MM.1S (cell line): ENCODE measurements at regions not wholly inside any gene's neighbourhood (a gene's known extent, or its start where the extent isn't known, plus 50 kb on each side); places are given as distances from the start of the nearest gene placed in this dataset.

Source experiments
- DNase-seq: peaks from one replicate; pipeline ENCODE4 v3.0.0-alpha.2; 2015
- H2AFZ ChIP-seq: fragments of 300-600 bp; sonication (generic); 2 replicates; pipeline ENCODE4 v1.6.0; 2016; ENCODE audit warnings: antibody characterized with exemption, low read length
- H3F3A ChIP-seq: fragments of 300-600 bp; sonication (generic); 2 replicates; pipeline ENCODE4 v1.6.1; 2016; ENCODE audit warnings: mild to moderate bottlenecking, antibody characterized with exemption, low read length, moderate library complexity, mixed read lengths; ENCODE audit not compliant: insufficient read depth
- H3K27ac ChIP-seq: fragments of 300-600 bp; sonication (generic); 2 replicates; pipeline ENCODE4 v1.5.1; 2016; ENCODE audit warnings: mild to moderate bottlenecking, low read length
- H3K27me3 ChIP-seq: fragments of 300-600 bp; sonication (generic); replicated peaks from 2 replicates; pipeline ENCODE4 v1.6.0; 2016; ENCODE audit warnings: low read length; ENCODE audit not compliant: insufficient read depth
- H3K36me3 ChIP-seq: fragments of 300-600 bp; sonication (generic); replicated peaks from 2 replicates; pipeline ENCODE4 v1.6.1; 2016; ENCODE audit warnings: mild to moderate bottlenecking, low read length, mixed read lengths; ENCODE audit not compliant: insufficient read depth
- H3K4me1 ChIP-seq: fragments of 300-600 bp; sonication (generic); 2 replicates; pipeline ENCODE4 v1.6.1; 2016; ENCODE audit warnings: low read length, mixed read lengths
- H3K4me2 ChIP-seq: fragments of 300-600 bp; sonication (generic); 2 replicates; pipeline ENCODE4 v1.6.0; 2016; ENCODE audit warnings: low read depth, low read length
- H3K4me3 ChIP-seq: fragments of 300-600 bp; sonication (generic); 2 replicates; pipeline ENCODE4 v1.5.1; 2016; ENCODE audit warnings: low read length, mixed read lengths
- H3K79me2 ChIP-seq: fragments of 300-600 bp; sonication (generic); 2 replicates; pipeline ENCODE4 v1.6.1; 2016; ENCODE audit warnings: mixed run types, low read length, mixed read lengths
- H3K9ac ChIP-seq: fragments of 300-600 bp; sonication (generic); 2 replicates; pipeline ENCODE4 v1.6.1; 2016; ENCODE audit warnings: low read length, mixed read lengths
- H3K9me2 ChIP-seq: fragments of 300-600 bp; sonication (generic); replicated peaks from 2 replicates; pipeline ENCODE4 v1.6.1; 2016; ENCODE audit warnings: mild to moderate bottlenecking, low read length, mixed read lengths; ENCODE audit not compliant: insufficient read depth
- H3K9me3 ChIP-seq: fragments of 300-600 bp; sonication (generic); replicated peaks from 2 replicates; pipeline ENCODE4 v1.6.1; 2016; ENCODE audit warnings: mild to moderate bottlenecking, low read length, mixed read lengths; ENCODE audit not compliant: insufficient read depth
- H4K20me1 ChIP-seq: fragments of 300-600 bp; sonication (generic); 2 replicates; pipeline ENCODE4 v1.6.1; 2016; ENCODE audit warnings: mild to moderate bottlenecking, low read length, moderate library complexity, mixed read lengths; ENCODE audit not compliant: insufficient read depth
- EZH2 ChIP-seq: fragments of 300-600 bp; sonication (generic); optimal IDR thresholded peaks from 2 replicates; pipeline ENCODE3; 2017; ENCODE audit warnings: low read depth, mild to moderate bottlenecking, antibody characterized with exemption, low read length, mixed read lengths
- EZH2phosphoT487 ChIP-seq: fragments of 300-600 bp; sonication (generic); IDR thresholded peaks from 2 replicates; pipeline ENCODE4 v1.6.1; 2018; ENCODE audit warnings: antibody characterized with exemption, low read length
- TF ChIP-seq, protein P1 (sequence below): fragments of 300-600 bp; sonication (generic); IDR thresholded peaks from 2 replicates; pipeline ENCODE4 v1.5.1; 2016; ENCODE audit warnings: antibody characterized with exemption, low read length, mixed read lengths

DNA sequence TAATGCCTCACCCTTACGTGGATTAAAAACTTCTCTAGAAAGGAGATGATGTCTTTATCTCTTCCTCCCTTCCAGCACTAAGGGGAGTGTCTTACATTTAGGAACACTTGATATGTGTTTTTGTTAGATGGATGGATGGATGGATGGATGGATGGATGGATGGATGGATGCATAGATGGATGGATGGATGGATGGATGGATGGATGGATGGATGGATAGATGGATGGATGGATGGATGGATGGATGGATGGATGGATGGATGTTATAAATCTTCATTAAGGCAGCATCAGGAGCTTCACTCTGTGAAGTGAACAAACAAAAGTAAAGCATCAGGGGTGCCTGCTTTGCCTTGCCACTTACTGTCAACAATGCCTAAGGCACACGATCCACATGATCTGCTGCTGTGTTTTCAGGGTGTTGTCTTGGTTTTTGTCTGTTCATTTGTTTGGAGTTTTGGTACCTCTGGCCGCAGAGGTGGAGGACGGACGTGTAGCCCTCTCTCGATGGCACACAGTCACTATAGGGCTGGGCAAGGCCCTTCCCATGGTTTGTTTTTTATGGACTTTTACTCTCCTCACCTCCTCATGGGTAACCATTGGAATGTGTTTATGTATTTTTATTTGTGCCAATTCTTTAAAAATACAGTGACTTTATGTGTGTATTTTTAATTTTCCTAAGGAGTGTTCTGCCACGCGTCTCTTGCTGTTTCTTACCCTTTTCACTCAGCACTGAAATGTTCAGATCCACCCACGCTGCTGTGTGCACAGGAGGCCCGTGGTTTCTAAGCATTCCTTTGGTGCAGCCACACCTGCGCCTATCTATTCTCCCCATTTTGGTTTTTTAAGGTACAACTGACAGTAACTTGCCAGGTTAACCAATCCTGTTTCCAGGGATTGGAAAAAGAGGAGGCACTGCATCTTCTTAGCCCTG is 91.8 kb upstream of the ENPP6 start:
- no peaks in the 10 kb centered on the region for H3K79me2 ChIP-seq
- no peaks in the 10 kb centered on the region for H3K36me3 ChIP-seq
- H3F3A ChIP-seq: no peaks in the 10 kb centered on the region
- H3K9ac ChIP-seq: no peak overlapping the region
- 0 out of 2 replicates have a peak, but pooled peaks cover 8% of the 10 kb centered on the region for H3K4me1 ChIP-seq
- H3K4me2 ChIP-seq: no peak overlapping the region
- H2AFZ ChIP-seq: no peak overlapping the region
- no peaks in the 10 kb centered on the region for H4K20me1 ChIP-seq
- no peaks in the 10 kb centered on the region for H3K9me2 ChIP-seq
- DNase-seq: no peak
- no peak overlapping the region for H3K27ac ChIP-seq
- no peak overlapping the region for H3K4me3 ChIP-seq
- no peaks in the 10 kb centered on the region for H3K9me3 ChIP-seq
- no peaks in the 10 kb centered on the region for H3K27me3 ChIP-seq
- no peak for TF ChIP-seq EZH2phosphoT487
- TF ChIP-seq, protein P1, sequence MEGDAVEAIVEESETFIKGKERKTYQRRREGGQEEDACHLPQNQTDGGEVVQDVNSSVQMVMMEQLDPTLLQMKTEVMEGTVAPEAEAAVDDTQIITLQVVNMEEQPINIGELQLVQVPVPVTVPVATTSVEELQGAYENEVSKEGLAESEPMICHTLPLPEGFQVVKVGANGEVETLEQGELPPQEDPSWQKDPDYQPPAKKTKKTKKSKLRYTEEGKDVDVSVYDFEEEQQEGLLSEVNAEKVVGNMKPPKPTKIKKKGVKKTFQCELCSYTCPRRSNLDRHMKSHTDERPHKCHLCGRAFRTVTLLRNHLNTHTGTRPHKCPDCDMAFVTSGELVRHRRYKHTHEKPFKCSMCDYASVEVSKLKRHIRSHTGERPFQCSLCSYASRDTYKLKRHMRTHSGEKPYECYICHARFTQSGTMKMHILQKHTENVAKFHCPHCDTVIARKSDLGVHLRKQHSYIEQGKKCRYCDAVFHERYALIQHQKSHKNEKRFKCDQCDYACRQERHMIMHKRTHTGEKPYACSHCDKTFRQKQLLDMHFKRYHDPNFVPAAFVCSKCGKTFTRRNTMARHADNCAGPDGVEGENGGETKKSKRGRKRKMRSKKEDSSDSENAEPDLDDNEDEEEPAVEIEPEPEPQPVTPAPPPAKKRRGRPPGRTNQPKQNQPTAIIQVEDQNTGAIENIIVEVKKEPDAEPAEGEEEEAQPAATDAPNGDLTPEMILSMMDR: no peak
- no peak for TF ChIP-seq EZH2

DNA sequence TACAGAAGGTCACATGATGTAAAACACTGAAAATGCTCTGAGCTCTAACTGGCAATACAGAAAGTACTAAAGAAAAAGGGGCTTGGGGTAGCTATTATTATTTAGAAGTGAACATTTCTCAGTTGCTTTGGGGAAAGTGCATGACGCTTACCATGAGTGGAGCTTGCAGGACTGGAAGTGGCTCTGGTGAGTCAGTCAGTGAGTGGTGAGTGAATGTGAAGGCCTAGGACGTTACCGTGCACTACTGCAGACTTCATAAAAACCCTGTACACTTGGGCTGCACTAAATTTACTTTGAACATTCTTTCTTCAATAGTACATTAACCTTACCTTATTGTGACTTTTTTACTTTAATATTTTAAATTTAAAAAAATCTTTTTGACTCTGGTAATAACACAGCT is 89.3 kb upstream of the ENPP6 start:
- Histone ChIP-seq H3K27me3 (no peaks in the 10 kb centered on the region), H3K4me3 (no peak overlapping the region), H3K4me1 (0 out of 2 replicates have a peak, but pooled peaks cover 8% of the 10 kb centered on the region), H2AFZ (no peak overlapping the region), H3F3A (no peaks in the 10 kb centered on the region), H3K4me2 (no peak overlapping the region), H3K9me2 (no peaks in the 10 kb centered on the region), H3K79me2 (no peaks in the 10 kb centered on the region), H3K36me3 (no peaks in the 10 kb centered on the region), H3K9me3 (no peaks in the 10 kb centered on the region), H4K20me1 (no peaks in the 10 kb centered on the region), H3K9ac (no peak overlapping the region), H3K27ac (no peak overlapping the region)
- no peak for DNase-seq
- TF ChIP-seq, protein P1: no peak
- TF ChIP-seq EZH2 (no peak), EZH2phosphoT487 (no peak)

DNA sequence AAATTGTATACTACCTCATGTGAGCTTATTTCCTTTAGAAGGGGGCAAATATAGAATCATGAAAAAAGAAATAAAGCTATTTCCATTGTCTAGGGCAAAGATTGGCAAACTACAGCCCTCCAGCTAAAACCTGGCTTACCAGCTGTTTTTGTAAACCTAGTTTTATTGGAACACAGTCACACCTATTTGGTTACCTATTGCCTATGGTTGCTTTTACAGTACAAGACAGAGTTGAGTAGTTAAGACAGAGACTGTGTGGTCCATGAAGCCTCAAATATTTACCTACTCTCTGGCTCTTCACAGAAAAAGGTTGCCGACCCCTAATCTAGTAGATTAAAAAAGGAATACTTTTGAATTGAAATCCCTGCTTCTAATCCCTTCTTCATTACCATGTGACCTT is 88.8 kb upstream of the ENPP6 start:
- DNase-seq: no peak
- Histone ChIP-seq H3K9me2 (no peaks in the 10 kb centered on the region), H3K4me2 (no peak overlapping the region), H3K27ac (no peak overlapping the region), H3K9me3 (no peaks in the 10 kb centered on the region), H4K20me1 (no peaks in the 10 kb centered on the region), H3K79me2 (no peaks in the 10 kb centered on the region), H3K27me3 (no peaks in the 10 kb centered on the region), H3F3A (no peaks in the 10 kb centered on the region), H3K9ac (no peak overlapping the region), H3K4me3 (no peak overlapping the region), H3K4me1 (0 out of 2 replicates have a peak, but pooled peaks cover 8% of the 10 kb centered on the region), H3K36me3 (no peaks in the 10 kb centered on the region), H2AFZ (no peak overlapping the region)
- TF ChIP-seq EZH2phosphoT487 (no peak), EZH2 (no peak)
- TF ChIP-seq, protein P1: no peak
